ENCODE measurements at regions not wholly inside any gene's neighbourhood (a gene's known extent, or its start where the extent isn't known, plus 50 kb on each side); places are given as distances from the start of the nearest gene placed in this dataset.

- TF ChIP-seq CTCF (IDR thresholded peaks at IDR 0.05 in 2 of 3, conservative IDR thresholded peaks at IDR 0.05 in 1 of 3; ENCODE audit: borderline replicate concordance in 1 of 3, insufficient read depth in 1 of 3, low read depth in 2 of 3, low read length in 2 of 3), result no peak
- no peak for TF ChIP-seq POLR2A (IDR thresholded peaks at IDR 0.05; ENCODE audit: borderline replicate concordance, extremely low read depth, insufficient read depth, insufficient read length)
- no peak for TF ChIP-seq ZNF274 (IDR thresholded peaks at IDR 0.05; ENCODE audit: low read depth, low read length)
- TF ChIP-seq SIN3A (IDR thresholded peaks at IDR 0.05; ENCODE audit: low read depth), result no peak
- no peak for TF ChIP-seq SP1 (IDR thresholded peaks at IDR 0.05; ENCODE audit: low read depth)
Observed at GRCh38 chr6:114651611-114652010, 308.8 kb upstream of the HS3ST5 start.
